Hematopoietic multipotent progenitor cell treated with erythropoietin and hydrocortisone succinate and interleukin-3 and kit ligand, for 6 days (in vitro differentiated cells): ENCODE measurements at regions not wholly inside any gene's neighbourhood (a gene's known extent, or its start where the extent isn't known, plus 50 kb on each side); places are given as distances from the start of the nearest gene placed in this dataset.
"Not testable (repeated sequence)": the region's sequence is repeated elsewhere in the genome, so short reads cannot be mapped to it uniquely, and the experiment has no call there.

Experiments used
- DNase-seq: peaks from one replicate; pipeline ENCODE4 v3.0.0-alpha.2; 2015

GRCh38 chr2:107648781-107649404 is 177.8 kb upstream of the RGPD4 start:
- DNase-seq = peak; percentile 28

- no peak for DNase-seq
Observed at GRCh38 chr2:107657049-107657448, 169.6 kb upstream of the RGPD4 start.

GRCh38 chr2:107663632-107664031 is 163.1 kb upstream of the RGPD4 start:
- no peak for DNase-seq

GRCh38 chr2:107669335-107669734 is 157.4 kb upstream of the RGPD4 start:
- no peak for DNase-seq

- DNase-seq = no peak
Observed at GRCh38 chr2:107681936-107682335, 144.8 kb upstream of the RGPD4 start.

- DNase-seq = no peak
Observed at GRCh38 chr2:107684421-107684820, 142.3 kb upstream of the RGPD4 start.

GRCh38 chr2:107685421-107685986 is 141.2 kb upstream of the RGPD4 start:
- DNase-seq = no peak

GRCh38 chr2:107687073-107687472 is 139.6 kb upstream of the RGPD4 start:
- no peak for DNase-seq

GRCh38 chr2:107688135-107688534 is 138.6 kb upstream of the RGPD4 start:
- DNase-seq = no peak

- DNase-seq = no peak
Observed at GRCh38 chr2:107693604-107694003, 133.1 kb upstream of the RGPD4 start.

- no peak for DNase-seq
Observed at GRCh38 chr2:107694667-107695066, 132.0 kb upstream of the RGPD4 start.

GRCh38 chr2:107697385-107697784 is 129.3 kb upstream of the RGPD4 start:
- no peak for DNase-seq

- no peak for DNase-seq
Observed at GRCh38 chr2:107698861-107699260, 127.8 kb upstream of the RGPD4 start.

GRCh38 chr2:107700073-107700472 is 126.6 kb upstream of the RGPD4 start:
- no peak for DNase-seq

GRCh38 chr2:107711941-107712340 is 114.8 kb upstream of the RGPD4 start:
- no peak for DNase-seq

- peak; percentile 18 for DNase-seq
Observed at GRCh38 chr2:107712857-107713256, 113.8 kb upstream of the RGPD4 start.

- DNase-seq = no peak
Observed at GRCh38 chr2:107717661-107718060, 109.0 kb upstream of the RGPD4 start.

- no peak for DNase-seq
Observed at GRCh38 chr2:107719141-107719540, 107.6 kb upstream of the RGPD4 start.

- DNase-seq = no peak
Observed at GRCh38 chr2:107719836-107720235, 106.9 kb upstream of the RGPD4 start.

- no peak for DNase-seq
Observed at GRCh38 chr2:107721178-107721577, 105.5 kb upstream of the RGPD4 start.

- DNase-seq = peak; percentile 31
Observed at GRCh38 chr2:107721586-107721985, 105.1 kb upstream of the RGPD4 start.

- DNase-seq = not testable (repeated sequence)
Observed at GRCh38 chr2:107725824-107726223, 100.9 kb upstream of the RGPD4 start.

- no peak for DNase-seq
Observed at GRCh38 chr2:107727318-107727717, 99.4 kb upstream of the RGPD4 start.

- no peak for DNase-seq
Observed at GRCh38 chr2:107728586-107728985, 98.1 kb upstream of the RGPD4 start.

- no peak for DNase-seq
Observed at GRCh38 chr2:107729440-107729839, 97.3 kb upstream of the RGPD4 start.
